Right lobe of liver (tissue), 6 donors: ENCODE measurements at regions not wholly inside any gene's neighbourhood (a gene's known extent, or its start where the extent isn't known, plus 50 kb on each side); places are given as distances from the start of the nearest gene placed in this dataset.
A peak's percentile ranks its signal among the peaks of the same experiment; 100 is the strongest.

ENCODE experiments used
- ATAC-seq, 4 donors: fragments of 200-7000 bp; cut with Tn5 transposase; one replicate each; pipeline ENCODE4 v1.9.1; 2020; ENCODE audit warnings: mild to moderate bottlenecking in 4 of 4, moderate library complexity in 4 of 4
- DNase-seq, 3 donors: peaks; one replicate each; pipeline ENCODE4 v3.0.0-alpha.2; 2020
- H3K27ac ChIP-seq, 3 donors: fragments of 200-600 bp; one replicate each; pipeline ENCODE4 v1.8.0; 2022
- H3K27me3 ChIP-seq, 2 donors: fragments of 200-600 bp; one replicate each; pipeline ENCODE4 v1.8.0; 2022
- H3K36me3 ChIP-seq, 4 donors: fragments of 200-600 bp; sonication (generic) in 1 of 4; one replicate each; pipeline versions ENCODE4 v1.5.1 to v1.8.0; 2017 to 2022; ENCODE audit warnings: control low read depth in 1 of 4
- H3K4me1 ChIP-seq, 4 donors: fragments of 200-600 bp; sonication (generic) in 1 of 4; one replicate each; pipeline versions ENCODE4 v1.5.1 to v1.8.0; 2017 to 2022; ENCODE audit warnings: control low read depth in 1 of 4
- H3K4me3 ChIP-seq, 3 donors: fragments of 200-600 bp; one replicate each; pipeline ENCODE4 v1.8.0; 2022
- H3K9me3 ChIP-seq, 4 donors: fragments of 200-600 bp; sonication (generic) in 1 of 4; one replicate each; pipeline versions ENCODE4 v1.5.1 to v1.8.0; 2017 to 2022; ENCODE audit warnings: control low read depth in 1 of 4
- POLR2A ChIP-seq: fragments of 450-650 bp; IDR thresholded peaks from one replicate; pipeline ENCODE4 v1.6.1; 2017; ENCODE audit warnings: antibody characterized with exemption, mild to moderate bottlenecking
- WGBS: methylation state at CpG from one replicate; pipeline ENCODE4 v1.1.6; 2018; ENCODE audit warnings: low coverage, low lambda C conversion rate; ENCODE audit not compliant: insufficient coverage; ENCODE audit errors: missing lambda C conversion rate; 5-methylcytosine and 5-hydroxymethylcytosine counted together
- intact Hi-C, 2 donors: fragments of 100-400 bp; cut with DNase I; formaldehyde crosslinking; loops; one replicate each; pipeline versions ENCODE4 v1.11.2 to v1.14.1; 2022
- TF ChIP-seq, protein P1 (sequence below), 4 donors: fragments of 200-600 bp in 3 of 4; fragments of 450-650 bp in 1 of 4; IDR thresholded peaks; one replicate each; pipeline versions ENCODE4 v1.5.1 to v1.8.0; 2016 to 2022; ENCODE audit warnings: antibody characterized with exemption in 4 of 4, mild to moderate bottlenecking in 2 of 4
- donor health status: DM: no; HTN: yes; CAD: no.
- donor health status: DM: no; HTN: no; CAD: no.
- donor health status: DM: no; HTN: no; CAD: no.
- donor health status: DM: no; HTN: yes; CAD: no.
- donor health status: DM: no; HTN: yes; CAD: no.

GRCh38 chr11:27841023-27841422 lies 140.8 kb upstream of the BDNF start:
- Histone ChIP-seq H3K27ac (no peak overlapping the region), H3K4me1 (no peaks in the 10 kb centered on the region), H3K36me3 (no peaks in the 10 kb centered on the region), H3K4me3 (no peak overlapping the region), H3K27me3 (no peaks in the 10 kb centered on the region), H3K9me3 (no peaks in the 10 kb centered on the region)
- DNase-seq (no peak), ATAC-seq (no peak)
- intact Hi-C loops = no loop called here
- TF ChIP-seq, protein P1, sequence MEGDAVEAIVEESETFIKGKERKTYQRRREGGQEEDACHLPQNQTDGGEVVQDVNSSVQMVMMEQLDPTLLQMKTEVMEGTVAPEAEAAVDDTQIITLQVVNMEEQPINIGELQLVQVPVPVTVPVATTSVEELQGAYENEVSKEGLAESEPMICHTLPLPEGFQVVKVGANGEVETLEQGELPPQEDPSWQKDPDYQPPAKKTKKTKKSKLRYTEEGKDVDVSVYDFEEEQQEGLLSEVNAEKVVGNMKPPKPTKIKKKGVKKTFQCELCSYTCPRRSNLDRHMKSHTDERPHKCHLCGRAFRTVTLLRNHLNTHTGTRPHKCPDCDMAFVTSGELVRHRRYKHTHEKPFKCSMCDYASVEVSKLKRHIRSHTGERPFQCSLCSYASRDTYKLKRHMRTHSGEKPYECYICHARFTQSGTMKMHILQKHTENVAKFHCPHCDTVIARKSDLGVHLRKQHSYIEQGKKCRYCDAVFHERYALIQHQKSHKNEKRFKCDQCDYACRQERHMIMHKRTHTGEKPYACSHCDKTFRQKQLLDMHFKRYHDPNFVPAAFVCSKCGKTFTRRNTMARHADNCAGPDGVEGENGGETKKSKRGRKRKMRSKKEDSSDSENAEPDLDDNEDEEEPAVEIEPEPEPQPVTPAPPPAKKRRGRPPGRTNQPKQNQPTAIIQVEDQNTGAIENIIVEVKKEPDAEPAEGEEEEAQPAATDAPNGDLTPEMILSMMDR (IDR thresholded peaks at IDR 0.05) = no peak

GRCh38 chr11:27839226-27839913 lies 139.1 kb upstream of the BDNF start:
- 0% methylated on average over 1 of the region's 3 CpGs for WGBS
- Histone ChIP-seq H3K27ac (no peak overlapping the region), H3K36me3 (no peaks in the 10 kb centered on the region), H3K9me3 (no peaks in the 10 kb centered on the region), H3K27me3 (no peaks in the 10 kb centered on the region), H3K4me3 (no peak overlapping the region), H3K4me1 (no peaks in the 10 kb centered on the region)
- intact Hi-C loops = no loop called here
- DNase-seq (no peak), ATAC-seq (no peak)
- TF ChIP-seq, protein P1 (IDR thresholded peaks at IDR 0.05) = peak in 3 of 4 donors; percentile 7 to 18 (median 10)
- no peak for TF ChIP-seq POLR2A

GRCh38 chr11:27838674-27839073 lies 138.4 kb upstream of the BDNF start:
- no peak for TF ChIP-seq POLR2A
- TF ChIP-seq, protein P1 (IDR thresholded peaks at IDR 0.05) = no peak
- H3K36me3 ChIP-seq = no peaks in the 10 kb centered on the region
- ATAC-seq (no peak), DNase-seq (no peak)
- intact Hi-C loops = no loop called here
- H3K27me3 ChIP-seq = no peaks in the 10 kb centered on the region
- no peak overlapping the region for H3K4me3 ChIP-seq
- H3K9me3 ChIP-seq = no peaks in the 10 kb centered on the region
- H3K27ac ChIP-seq = no peak overlapping the region
- H3K4me1 ChIP-seq = no peaks in the 10 kb centered on the region
- 20% methylated on average over 5 of the region's 6 CpGs for WGBS

GRCh38 chr11:27837895-27838563 lies 137.8 kb upstream of the BDNF start:
- 15% methylated on average over 1 of the region's 2 CpGs for WGBS
- intact Hi-C loops = no loop called here
- Histone ChIP-seq H3K9me3 (no peaks in the 10 kb centered on the region), H3K4me3 (no peak overlapping the region), H3K27ac (no peak overlapping the region), H3K27me3 (no peaks in the 10 kb centered on the region), H3K4me1 (no peaks in the 10 kb centered on the region), H3K36me3 (no peaks in the 10 kb centered on the region)
- ATAC-seq (no peak), DNase-seq (no peak)
- TF ChIP-seq, protein P1 (IDR thresholded peaks at IDR 0.05) = no peak
- no peak for TF ChIP-seq POLR2A
